ENCODE measurements at regions not wholly inside any gene's neighbourhood (a gene's known extent, or its start where the extent isn't known, plus 50 kb on each side); places are given as distances from the start of the nearest gene placed in this dataset.
"Not testable (repeated sequence)": the region's sequence is repeated elsewhere in the genome, so short reads cannot be mapped to it uniquely, and the experiment has no call there.

GRCh38 chr1:195876792-195877191 is 731.4 kb downstream of the KCNT2 start:
- Histone ChIP-seq H3K27ac (ENCODE audit: low read length) (no peak overlapping the region), H3K9me3 (ENCODE audit: control insufficient read depth in 1 of 2, low read length in 2 of 2) (no peaks in the 10 kb centered on the region), H3K27me3 (ENCODE audit: low read depth, low read length) (no peaks in the 10 kb centered on the region), H3K36me3 (ENCODE audit: control insufficient read depth in 1 of 2, insufficient read depth in 2 of 2, low read length in 2 of 2) (no peaks in the 10 kb centered on the region), H3K4me1 (ENCODE audit: control insufficient read depth in 1 of 2, insufficient read depth in 2 of 2, low read length in 2 of 2) (no peaks in the 10 kb centered on the region), H3K4me3 (ENCODE audit: low read depth in 1 of 2, low read length in 2 of 2) (no peak overlapping the region)

- Histone ChIP-seq H3K27me3 (ENCODE audit: low read depth, low read length) (no peaks in the 10 kb centered on the region), H3K4me1 (ENCODE audit: control insufficient read depth in 1 of 2, insufficient read depth in 2 of 2, low read length in 2 of 2) (no peaks in the 10 kb centered on the region), H3K9me3 (ENCODE audit: control insufficient read depth in 1 of 2, low read length in 2 of 2) (no peaks in the 10 kb centered on the region), H3K4me3 (ENCODE audit: low read depth in 1 of 2, low read length in 2 of 2) (no peak overlapping the region), H3K36me3 (ENCODE audit: control insufficient read depth in 1 of 2, insufficient read depth in 2 of 2, low read length in 2 of 2) (no peaks in the 10 kb centered on the region), H3K27ac (ENCODE audit: low read length) (no peak overlapping the region)
These were observed 735.9 kb downstream of the KCNT2 start for GRCh38 chr1:195872376-195872775.

- Histone ChIP-seq H3K9me3 (ENCODE audit: control insufficient read depth in 1 of 2, low read length in 2 of 2) (no peaks in the 10 kb centered on the region), H3K27me3 (ENCODE audit: low read depth, low read length) (no peaks in the 10 kb centered on the region), H3K4me3 (ENCODE audit: low read depth in 1 of 2, low read length in 2 of 2) (no peak overlapping the region), H3K36me3 (ENCODE audit: control insufficient read depth in 1 of 2, insufficient read depth in 2 of 2, low read length in 2 of 2) (no peaks in the 10 kb centered on the region), H3K27ac (ENCODE audit: low read length) (no peak overlapping the region), H3K4me1 (ENCODE audit: control insufficient read depth in 1 of 2, insufficient read depth in 2 of 2, low read length in 2 of 2) (no peaks in the 10 kb centered on the region)
These were observed 740.6 kb downstream of the KCNT2 start for GRCh38 chr1:195867638-195868037.

GRCh38 chr1:195866781-195867222 is 741.4 kb downstream of the KCNT2 start:
- H3K4me1 ChIP-seq (ENCODE audit: control insufficient read depth in 1 of 2, insufficient read depth in 2 of 2, low read length in 2 of 2): no peaks in the 10 kb centered on the region
- no peak overlapping the region for H3K27ac ChIP-seq (ENCODE audit: low read length)
- no peak overlapping the region for H3K4me3 ChIP-seq (ENCODE audit: low read depth in 1 of 2, low read length in 2 of 2)
- no peaks in the 10 kb centered on the region for H3K36me3 ChIP-seq (ENCODE audit: control insufficient read depth in 1 of 2, insufficient read depth in 2 of 2, low read length in 2 of 2)
- no peaks in the 10 kb centered on the region for H3K27me3 ChIP-seq (ENCODE audit: low read depth, low read length)
- H3K9me3 ChIP-seq (ENCODE audit: control insufficient read depth in 1 of 2, low read length in 2 of 2): no peaks in the 10 kb centered on the region

- no peak overlapping the region for H3K4me3 ChIP-seq (ENCODE audit: low read depth in 1 of 2, low read length in 2 of 2)
- no peaks in the 10 kb centered on the region for H3K4me1 ChIP-seq (ENCODE audit: control insufficient read depth in 1 of 2, insufficient read depth in 2 of 2, low read length in 2 of 2)
- H3K27me3 ChIP-seq (ENCODE audit: low read depth, low read length): no peaks in the 10 kb centered on the region
- H3K36me3 ChIP-seq (ENCODE audit: control insufficient read depth in 1 of 2, insufficient read depth in 2 of 2, low read length in 2 of 2): no peaks in the 10 kb centered on the region
- no peaks in the 10 kb centered on the region for H3K9me3 ChIP-seq (ENCODE audit: control insufficient read depth in 1 of 2, low read length in 2 of 2)
- H3K27ac ChIP-seq (ENCODE audit: low read length): no peak overlapping the region
These were observed 742.0 kb downstream of the KCNT2 start for GRCh38 chr1:195866091-195866780.

GRCh38 chr1:195851804-195852203 is 756.4 kb downstream of the KCNT2 start:
- Histone ChIP-seq H3K36me3 (ENCODE audit: control insufficient read depth in 1 of 2, insufficient read depth in 2 of 2, low read length in 2 of 2) (no peaks in the 10 kb centered on the region), H3K4me1 (ENCODE audit: control insufficient read depth in 1 of 2, insufficient read depth in 2 of 2, low read length in 2 of 2) (no peaks in the 10 kb centered on the region), H3K4me3 (ENCODE audit: low read depth in 1 of 2, low read length in 2 of 2) (no peak overlapping the region), H3K9me3 (ENCODE audit: control insufficient read depth in 1 of 2, low read length in 2 of 2) (peaks cover 0 to 5% of the 10 kb centered on the region in 2 donors), H3K27me3 (ENCODE audit: low read depth, low read length) (no peaks in the 10 kb centered on the region), H3K27ac (ENCODE audit: low read length) (no peak overlapping the region)

- Histone ChIP-seq H3K27me3 (ENCODE audit: low read depth, low read length) (no peaks in the 10 kb centered on the region), H3K4me3 (ENCODE audit: low read depth in 1 of 2, low read length in 2 of 2) (no peak overlapping the region), H3K27ac (ENCODE audit: low read length) (no peak overlapping the region), H3K9me3 (ENCODE audit: control insufficient read depth in 1 of 2, low read length in 2 of 2) (no peaks in the 10 kb centered on the region), H3K4me1 (ENCODE audit: control insufficient read depth in 1 of 2, insufficient read depth in 2 of 2, low read length in 2 of 2) (no peaks in the 10 kb centered on the region), H3K36me3 (ENCODE audit: control insufficient read depth in 1 of 2, insufficient read depth in 2 of 2, low read length in 2 of 2) (no peaks in the 10 kb centered on the region)
These were observed 757.1 kb downstream of the KCNT2 start for GRCh38 chr1:195851016-195851601.

- Histone ChIP-seq H3K27me3 (ENCODE audit: low read depth, low read length) (no peaks in the 10 kb centered on the region), H3K27ac (ENCODE audit: low read length) (no peak overlapping the region), H3K4me1 (ENCODE audit: control insufficient read depth in 1 of 2, insufficient read depth in 2 of 2, low read length in 2 of 2) (no peaks in the 10 kb centered on the region), H3K36me3 (ENCODE audit: control insufficient read depth in 1 of 2, insufficient read depth in 2 of 2, low read length in 2 of 2) (no peaks in the 10 kb centered on the region), H3K9me3 (ENCODE audit: control insufficient read depth in 1 of 2, low read length in 2 of 2) (no peaks in the 10 kb centered on the region), H3K4me3 (ENCODE audit: low read depth in 1 of 2, low read length in 2 of 2) (no peak overlapping the region)
These were observed 759.1 kb downstream of the KCNT2 start for GRCh38 chr1:195849180-195849579.

GRCh38 chr1:195847957-195848875 is 760.0 kb downstream of the KCNT2 start:
- not testable (repeated sequence) for H3K4me1 ChIP-seq (ENCODE audit: control insufficient read depth in 1 of 2, insufficient read depth in 2 of 2, low read length in 2 of 2); H3K27me3 ChIP-seq (ENCODE audit: low read depth, low read length); H3K9me3 ChIP-seq (ENCODE audit: control insufficient read depth in 1 of 2, low read length in 2 of 2); H3K36me3 ChIP-seq (ENCODE audit: control insufficient read depth in 1 of 2, insufficient read depth in 2 of 2, low read length in 2 of 2); H3K4me3 ChIP-seq (ENCODE audit: low read depth in 1 of 2, low read length in 2 of 2); H3K27ac ChIP-seq (ENCODE audit: low read length)

- H3K27ac ChIP-seq (ENCODE audit: low read length): no peak overlapping the region
- H3K36me3 ChIP-seq (ENCODE audit: control insufficient read depth in 1 of 2, insufficient read depth in 2 of 2, low read length in 2 of 2): no peaks in the 10 kb centered on the region
- H3K4me1 ChIP-seq (ENCODE audit: control insufficient read depth in 1 of 2, insufficient read depth in 2 of 2, low read length in 2 of 2): no peaks in the 10 kb centered on the region
- H3K4me3 ChIP-seq (ENCODE audit: low read depth in 1 of 2, low read length in 2 of 2): no peak overlapping the region
- H3K9me3 ChIP-seq (ENCODE audit: control insufficient read depth in 1 of 2, low read length in 2 of 2): no peaks in the 10 kb centered on the region
- no peaks in the 10 kb centered on the region for H3K27me3 ChIP-seq (ENCODE audit: low read depth, low read length)
These were observed 776.5 kb downstream of the KCNT2 start for GRCh38 chr1:195831789-195832188.

- no peaks in the 10 kb centered on the region for H3K36me3 ChIP-seq (ENCODE audit: control insufficient read depth in 1 of 2, insufficient read depth in 2 of 2, low read length in 2 of 2)
- H3K27me3 ChIP-seq (ENCODE audit: low read depth, low read length): no peaks in the 10 kb centered on the region
- no peak overlapping the region for H3K4me3 ChIP-seq (ENCODE audit: low read depth in 1 of 2, low read length in 2 of 2)
- H3K27ac ChIP-seq (ENCODE audit: low read length): no peak overlapping the region
- H3K9me3 ChIP-seq (ENCODE audit: control insufficient read depth in 1 of 2, low read length in 2 of 2): no peaks in the 10 kb centered on the region
- H3K4me1 ChIP-seq (ENCODE audit: control insufficient read depth in 1 of 2, insufficient read depth in 2 of 2, low read length in 2 of 2): no peaks in the 10 kb centered on the region
These were observed 779.9 kb downstream of the KCNT2 start for GRCh38 chr1:195828325-195828724.
